Gastrocnemius medialis (tissue), 4 donors: ENCODE measurements at regions not wholly inside any gene's neighbourhood (a gene's known extent, or its start where the extent isn't known, plus 50 kb on each side); places are given as distances from the start of the nearest gene placed in this dataset.

Experiments
- ATAC-seq, 2 donors: fragments of 150-250 bp; one replicate each; pipeline ENCODE4 v1.9.1; 2016
- DNase-seq, 2 donors: peaks; one replicate each; pipeline ENCODE4 v3.0.0-alpha.2; 2019
- H3K27ac ChIP-seq, 4 donors: fragments of 200-600 bp; sonication (generic); 1 replicate in 1 of 4; 2 replicates in 3 of 4; pipeline ENCODE4 v1.5.1; 2016 to 2018; ENCODE audit warnings: mild to moderate bottlenecking in 2 of 4, moderate library complexity in 1 of 4
- H3K27me3 ChIP-seq, 3 donors: fragments of 200-600 bp; sonication (generic) in 2 of 3; 1 replicate in 1 of 3; 2 replicates in 2 of 3; pipeline versions ENCODE4 v1.5.1 to v1.6.0; 2016 to 2019; ENCODE audit warnings: mild to moderate bottlenecking in 1 of 3, moderate library complexity in 1 of 3
- H3K36me3 ChIP-seq, 2 donors: fragments of 200-600 bp; sonication (generic) in 1 of 2; one replicate each; pipeline ENCODE4 v1.5.1; 2017 to 2018
- H3K4me1 ChIP-seq, 2 donors: fragments of 200-600 bp; sonication (generic) in 1 of 2; one replicate each; pipeline ENCODE4 v1.5.1; 2016 to 2017; ENCODE audit warnings: mild to moderate bottlenecking in 2 of 2
- H3K4me3 ChIP-seq, 4 donors: fragments of 200-600 bp; sonication (generic) in 3 of 4; 1 replicate in 1 of 4; 2 replicates in 3 of 4; pipeline ENCODE4 v1.5.1; 2016 to 2019; ENCODE audit warnings: mild to moderate bottlenecking in 2 of 4
- H3K9me3 ChIP-seq, 3 donors: fragments of 200-600 bp; sonication (generic) in 2 of 3; 1 replicate in 1 of 3; 2 replicates in 2 of 3; pipeline ENCODE4 v1.5.1; 2016 to 2019
- CTCF ChIP-seq, 5 experiments: fragments of 450-650 bp in 3 of 5; fragments of 200-600 bp in 2 of 5; sonication (generic) in 2 of 5; IDR thresholded peaks in 4 of 5; conservative IDR thresholded peaks in 1 of 5; 1 replicate in 4 of 5; 2 replicates in 1 of 5; pipeline ENCODE4 v1.5.1; 2016 to 2019; ENCODE audit warnings: antibody characterized with exemption in 5 of 5, mild to moderate bottlenecking in 3 of 5, moderate library complexity in 3 of 5
- POLR2A ChIP-seq, 2 donors: fragments of 450-650 bp; IDR thresholded peaks; one replicate each; pipeline ENCODE4 v1.6.1; 2017; ENCODE audit warnings: antibody characterized with exemption in 2 of 2, mild to moderate bottlenecking in 2 of 2, moderate library complexity in 2 of 2
- in situ Hi-C, 4 donors: fragments of 200-750 bp; cut with MboI; loops; one replicate each; pipeline versions ENCODE4 v1.15.0 to v1.8.0; 2017; ENCODE audit warnings: low sequenced_read_pairs in 4 of 4
- intact Hi-C: fragments of 100-400 bp; cut with DNase I; formaldehyde crosslinking; loops from one replicate; pipeline ENCODE4 v1.15.1; 2023; ENCODE audit warnings: low total_unique reads

DNA sequence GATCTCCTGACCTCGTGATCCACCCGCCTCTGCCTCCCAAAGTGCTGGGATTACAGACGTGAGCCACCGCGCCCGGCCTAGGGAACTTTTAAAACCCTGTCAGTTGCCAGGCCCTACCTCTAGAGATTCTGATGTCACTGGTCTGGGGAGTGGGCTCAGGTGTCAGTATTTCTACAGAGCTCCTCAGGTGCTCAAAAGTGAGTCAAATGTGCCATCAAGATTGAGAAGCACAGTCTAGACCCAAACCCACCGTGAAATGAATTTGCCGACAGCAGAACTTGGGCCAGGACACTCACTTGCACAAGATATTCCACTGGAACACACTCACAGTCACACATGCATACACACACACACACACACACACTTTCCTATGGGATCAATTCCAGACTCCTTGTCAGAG, 215.5 kb downstream of the RRAGC start:
- intact Hi-C loops (no loop called here), in situ Hi-C loops (no loop called here)
- no peak for TF ChIP-seq POLR2A (IDR thresholded peaks at IDR 0.05)
- TF ChIP-seq CTCF (IDR thresholded peaks at IDR 0.05 in 4 of 5, conservative IDR thresholded peaks at IDR 0.05 in 1 of 5), result no peak
- no peaks in the 10 kb centered on the region for H3K4me1 ChIP-seq
- H3K9me3 ChIP-seq, result no peaks in the 10 kb centered on the region
- H3K4me3 ChIP-seq, result no peak overlapping the region
- ATAC-seq (no peak), DNase-seq (no peak)
- no peak overlapping the region for H3K27ac ChIP-seq
- no peaks in the 10 kb centered on the region for H3K27me3 ChIP-seq
- H3K36me3 ChIP-seq, result no peaks in the 10 kb centered on the region

DNA sequence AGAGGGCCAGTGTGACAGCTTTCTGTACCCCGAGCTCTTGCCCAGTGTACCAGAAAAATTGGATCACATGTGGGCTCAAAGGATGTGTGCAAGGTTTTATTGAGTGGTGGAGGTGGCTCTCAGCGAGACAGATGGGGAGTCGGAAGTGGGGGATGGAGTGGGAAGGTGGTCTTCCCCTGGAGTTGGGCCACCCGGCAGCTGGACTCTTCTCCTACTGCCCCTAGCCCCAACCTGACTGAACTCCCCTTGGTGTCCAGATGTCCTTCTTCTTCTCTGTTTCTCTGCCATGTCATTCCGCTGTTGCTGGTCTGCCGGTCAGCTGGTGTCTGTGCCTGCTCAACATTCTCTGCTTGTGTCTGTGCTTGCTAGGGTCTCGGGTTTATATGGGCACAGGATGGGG, 217.9 kb downstream of the RRAGC start:
- DNase-seq, result no peak
- Histone ChIP-seq H3K36me3 (no peaks in the 10 kb centered on the region), H3K4me1 (no peaks in the 10 kb centered on the region), H3K27me3 (no peaks in the 10 kb centered on the region), H3K27ac (no peak overlapping the region), H3K9me3 (no peaks in the 10 kb centered on the region), H3K4me3 (no peak overlapping the region)
- in situ Hi-C loops (no loop called here), intact Hi-C loops (no loop called here)
- ATAC-seq, result no peak
- TF ChIP-seq CTCF (IDR thresholded peaks at IDR 0.05 in 4 of 5, conservative IDR thresholded peaks at IDR 0.05 in 1 of 5) (no peak), POLR2A (IDR thresholded peaks at IDR 0.05) (no peak)

- H3K4me1 ChIP-seq, result no peaks in the 10 kb centered on the region
- no peak overlapping the region for H3K4me3 ChIP-seq
- ATAC-seq (no peak), DNase-seq (no peak)
- in situ Hi-C loops, result no loop called here
- intact Hi-C loops, result no loop called here
- no peaks in the 10 kb centered on the region for H3K27me3 ChIP-seq
- H3K9me3 ChIP-seq, result no peaks in the 10 kb centered on the region
- no peaks in the 10 kb centered on the region for H3K36me3 ChIP-seq
- no peak overlapping the region for H3K27ac ChIP-seq
- TF ChIP-seq POLR2A (IDR thresholded peaks at IDR 0.05) (no peak), CTCF (IDR thresholded peaks at IDR 0.05 in 4 of 5, conservative IDR thresholded peaks at IDR 0.05 in 1 of 5) (no peak)
Observed at GRCh38 chr1:38640371-38640770, 219.2 kb downstream of the RRAGC start.

DNA sequence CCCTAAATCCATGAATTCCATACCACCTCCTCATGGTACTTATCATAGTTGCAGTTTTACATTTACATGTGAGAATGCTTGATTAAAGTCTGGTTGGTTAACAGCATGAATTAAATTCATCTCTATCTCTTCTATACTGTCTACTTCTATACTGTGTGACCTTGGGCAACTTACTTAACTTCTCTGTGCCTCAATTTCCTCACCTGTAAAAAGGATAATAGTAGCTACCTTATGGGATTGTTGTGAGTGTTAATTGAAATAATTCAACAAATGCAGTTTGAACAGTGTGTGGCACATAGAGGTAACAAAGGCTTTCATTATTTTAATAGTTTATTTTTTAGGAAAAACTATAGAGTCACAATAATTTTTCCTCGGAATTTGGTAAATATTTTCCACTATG, 231.3 kb downstream of the RRAGC start:
- in situ Hi-C loops (no loop called here), intact Hi-C loops (no loop called here)
- Histone ChIP-seq H3K36me3 (no peaks in the 10 kb centered on the region), H3K4me3 (no peak overlapping the region), H3K9me3 (no peaks in the 10 kb centered on the region), H3K27ac (no peak overlapping the region), H3K4me1 (no peaks in the 10 kb centered on the region), H3K27me3 (no peaks in the 10 kb centered on the region)
- TF ChIP-seq CTCF (IDR thresholded peaks at IDR 0.05 in 4 of 5, conservative IDR thresholded peaks at IDR 0.05 in 1 of 5), result no peak
- TF ChIP-seq POLR2A (IDR thresholded peaks at IDR 0.05), result no peak
- ATAC-seq, result no peak
- DNase-seq, result no peak

GRCh38 chr1:38625939-38626338, 233.6 kb downstream of the RRAGC start:
- no peak for DNase-seq
- no peak overlapping the region for H3K27ac ChIP-seq
- in situ Hi-C loops, result no loop called here
- ATAC-seq, result no peak
- TF ChIP-seq CTCF (IDR thresholded peaks at IDR 0.05 in 4 of 5, conservative IDR thresholded peaks at IDR 0.05 in 1 of 5), result no peak
- TF ChIP-seq POLR2A (IDR thresholded peaks at IDR 0.05), result no peak
- no peaks in the 10 kb centered on the region for H3K36me3 ChIP-seq
- no peak overlapping the region for H3K4me3 ChIP-seq
- no peaks in the 10 kb centered on the region for H3K9me3 ChIP-seq
- intact Hi-C loops, result no loop called here
- no peaks in the 10 kb centered on the region for H3K27me3 ChIP-seq
- no peaks in the 10 kb centered on the region for H3K4me1 ChIP-seq
